RWPE1 (cell line): ENCODE measurements at regions not wholly inside any gene's neighbourhood (a gene's known extent, or its start where the extent isn't known, plus 50 kb on each side); places are given as distances from the start of the nearest gene placed in this dataset.
"Not testable (repeated sequence)": the region's sequence is repeated elsewhere in the genome, so short reads cannot be mapped to it uniquely, and the experiment has no call there.

Source experiments
- CTCF ChIA-PET: fragments of 350-600 bp; sonication (Branson Sonifier 250); formaldehyde crosslinking; extraction: SDS; loops from one replicate; lab custom pipeline; 2021; lab: Yijun Ruan, JAX
- POLR2A ChIA-PET: fragments of 400-600 bp; formaldehyde crosslinking; extraction: SDS; loops from one replicate; lab custom pipeline; 2020; ENCODE audit warnings: antibody characterized with exemption; ENCODE audit not compliant: low non-redundant PET; lab: Yijun Ruan, JAX
- DNase-seq: peaks from one replicate; pipeline ENCODE4 v3.0.0; 2012; ENCODE audit warnings: low spot score
- H3K27ac ChIP-seq: fragments of 450-650 bp; 2 replicates; pipeline ENCODE4 v1.5.1; 2017
- TF ChIP-seq, protein P1 (sequence below): fragments of 450-650 bp; conservative IDR thresholded peaks from 2 replicates; pipeline ENCODE4 v1.5.1; 2017; ENCODE audit warnings: low read depth, mild to moderate bottlenecking

DNA sequence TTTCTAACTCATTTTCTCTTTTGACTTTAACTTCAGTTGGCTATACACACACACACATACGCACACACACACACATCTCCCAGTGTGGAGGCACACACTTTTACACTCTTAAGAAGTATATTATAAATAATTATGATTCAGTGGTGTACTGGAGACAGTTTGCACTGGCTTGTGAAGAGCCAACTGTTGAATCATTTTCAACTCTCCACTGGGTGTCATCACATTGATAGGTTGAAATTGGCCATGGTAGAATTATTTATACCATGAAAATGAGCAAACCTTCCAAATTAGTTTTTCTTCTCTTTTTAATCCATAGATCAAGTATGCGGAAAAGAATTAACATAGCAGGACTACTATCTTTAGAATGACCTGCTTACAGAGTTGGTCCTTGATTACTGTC is 407.1 kb downstream of the BMP2 start:
- ChIA-PET POLR2A (no interaction called here), CTCF (no interaction called here)
- TF ChIP-seq, protein P1, sequence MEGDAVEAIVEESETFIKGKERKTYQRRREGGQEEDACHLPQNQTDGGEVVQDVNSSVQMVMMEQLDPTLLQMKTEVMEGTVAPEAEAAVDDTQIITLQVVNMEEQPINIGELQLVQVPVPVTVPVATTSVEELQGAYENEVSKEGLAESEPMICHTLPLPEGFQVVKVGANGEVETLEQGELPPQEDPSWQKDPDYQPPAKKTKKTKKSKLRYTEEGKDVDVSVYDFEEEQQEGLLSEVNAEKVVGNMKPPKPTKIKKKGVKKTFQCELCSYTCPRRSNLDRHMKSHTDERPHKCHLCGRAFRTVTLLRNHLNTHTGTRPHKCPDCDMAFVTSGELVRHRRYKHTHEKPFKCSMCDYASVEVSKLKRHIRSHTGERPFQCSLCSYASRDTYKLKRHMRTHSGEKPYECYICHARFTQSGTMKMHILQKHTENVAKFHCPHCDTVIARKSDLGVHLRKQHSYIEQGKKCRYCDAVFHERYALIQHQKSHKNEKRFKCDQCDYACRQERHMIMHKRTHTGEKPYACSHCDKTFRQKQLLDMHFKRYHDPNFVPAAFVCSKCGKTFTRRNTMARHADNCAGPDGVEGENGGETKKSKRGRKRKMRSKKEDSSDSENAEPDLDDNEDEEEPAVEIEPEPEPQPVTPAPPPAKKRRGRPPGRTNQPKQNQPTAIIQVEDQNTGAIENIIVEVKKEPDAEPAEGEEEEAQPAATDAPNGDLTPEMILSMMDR, result no peak
- H3K27ac ChIP-seq, result no peak overlapping the region
- no peak for DNase-seq

DNA sequence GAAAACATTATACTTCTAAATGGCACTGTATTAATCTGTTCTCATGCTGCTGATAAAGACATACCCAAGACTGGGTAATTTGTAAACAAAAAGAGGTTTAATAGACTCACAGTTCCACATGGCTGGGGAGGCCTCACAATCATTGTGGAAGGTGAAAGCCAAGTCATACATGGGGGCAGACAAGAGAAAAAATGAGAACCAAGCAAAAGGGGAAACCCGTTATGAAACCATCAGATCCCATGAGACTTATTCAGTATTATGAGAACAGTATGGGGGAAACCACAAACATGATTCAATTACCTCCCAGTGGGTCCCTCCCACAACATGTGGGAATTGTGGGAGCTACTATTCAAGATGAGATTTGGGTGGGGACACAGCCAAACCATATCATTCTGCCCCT is 408.3 kb downstream of the BMP2 start:
- CTCF ChIA-PET, result not testable (repeated sequence)

GRCh38 chr20:7178004-7178403 is 410.5 kb downstream of the BMP2 start:
- no peak for DNase-seq
- TF ChIP-seq, protein P1, result no peak
- CTCF ChIA-PET, result no interaction called here
- POLR2A ChIA-PET, result no interaction called here
- H3K27ac ChIP-seq, result no peak overlapping the region

More for the DNA sequence above, 408.3 kb downstream of the BMP2 start:
- DNase-seq, H3K27ac ChIP-seq, POLR2A ChIA-PET: not testable (repeated sequence)

GRCh38 chr20:7180256-7181045 is 413.0 kb downstream of the BMP2 start:
- CTCF ChIA-PET, result interaction anchor here (0.5 kb wide), 1 partner anchor 415 kb away, joined by 4 read pairs; no protein-coding TSS in a partner anchor
- POLR2A ChIA-PET, result no interaction called here

DNA sequence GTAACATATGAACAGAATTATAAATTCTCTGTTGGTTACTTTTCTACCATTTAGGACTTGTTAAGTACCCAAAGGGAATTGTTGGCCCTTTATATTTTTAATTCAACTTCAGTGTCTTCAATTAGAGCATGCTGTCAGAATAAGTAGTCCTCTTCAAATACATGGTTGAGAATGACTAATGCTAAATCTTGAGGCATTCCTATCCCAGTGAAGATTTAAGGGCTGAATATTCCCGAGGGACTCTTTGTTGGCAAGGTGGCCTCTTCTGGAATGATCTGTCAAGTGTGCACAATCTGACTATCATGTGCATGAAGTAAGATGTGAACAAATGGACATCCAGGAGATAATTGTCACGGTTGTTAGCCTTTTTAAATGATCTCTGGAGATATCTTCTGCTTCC is 421.7 kb downstream of the BMP2 start:
- no peak for DNase-seq
- POLR2A ChIA-PET, result no interaction called here
- CTCF ChIA-PET, result no interaction called here
- H3K27ac ChIP-seq, result no peak overlapping the region
- TF ChIP-seq, protein P1, result no peak

More at GRCh38 chr20:7180256-7181045, 413.0 kb downstream of the BMP2 start:
- TF ChIP-seq, protein P1, result no peak
- peak; percentile 68 for DNase-seq
- no peak overlapping the region for H3K27ac ChIP-seq

- TF ChIP-seq, protein P1, result no peak
- no peak for DNase-seq
- POLR2A ChIA-PET, result no interaction called here
- no peak overlapping the region for H3K27ac ChIP-seq
- CTCF ChIA-PET, result interaction anchor here (0.6 kb wide), 2 partner anchors 183 to 402 kb away, joined by 3 to 6 read pairs; no protein-coding TSS in a partner anchor
These were observed 426.2 kb downstream of the BMP2 start for GRCh38 chr20:7193681-7194080.

DNA sequence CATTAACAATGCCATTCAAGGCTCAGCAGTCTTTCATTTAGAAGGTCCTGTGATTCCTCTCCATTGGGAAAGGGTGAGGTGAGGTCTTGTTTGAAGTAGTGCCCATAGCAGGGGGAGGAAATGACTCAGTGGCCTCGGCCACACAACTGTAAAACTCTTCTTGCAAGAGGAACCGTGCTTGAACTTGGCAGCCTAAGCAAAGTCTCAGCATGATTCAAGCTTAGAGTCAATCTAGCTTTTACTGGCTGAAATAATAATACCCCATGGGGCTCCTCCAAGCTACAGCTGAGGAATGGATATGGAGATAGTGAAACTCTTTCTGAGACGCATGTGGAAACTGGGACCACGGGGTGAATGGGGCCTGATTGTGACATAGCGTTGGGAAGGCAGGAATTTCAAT is 428.2 kb downstream of the BMP2 start:
- no peak overlapping the region for H3K27ac ChIP-seq
- TF ChIP-seq, protein P1, result no peak
- ChIA-PET POLR2A (no interaction called here), CTCF (interaction anchor here (0.6 kb wide), 1 partner anchor 161 kb away, joined by 3 read pairs; no protein-coding TSS in a partner anchor)
- peak; percentile 33 for DNase-seq
